GM12892 (cell line): ENCODE measurements at regions not wholly inside any gene's neighbourhood (a gene's known extent, or its start where the extent isn't known, plus 50 kb on each side); places are given as distances from the start of the nearest gene placed in this dataset.

Experiments
- POLR2A ChIP-seq: IDR thresholded peaks from 2 replicates; pipeline ENCODE4 v1.6.1; 2011; ENCODE audit warnings: low read depth, low read length, control low read depth
- POLR2AphosphoS5 ChIP-seq: IDR thresholded peaks from 2 replicates; pipeline ENCODE4 v1.6.1; 2011; ENCODE audit warnings: low read depth, low read length, control low read depth
- TAF1 ChIP-seq: IDR thresholded peaks from 2 replicates; pipeline ENCODE4 v1.6.1; 2011; ENCODE audit warnings: low read depth, mild to moderate bottlenecking, control low read depth, low read length, borderline replicate concordance

DNA sequence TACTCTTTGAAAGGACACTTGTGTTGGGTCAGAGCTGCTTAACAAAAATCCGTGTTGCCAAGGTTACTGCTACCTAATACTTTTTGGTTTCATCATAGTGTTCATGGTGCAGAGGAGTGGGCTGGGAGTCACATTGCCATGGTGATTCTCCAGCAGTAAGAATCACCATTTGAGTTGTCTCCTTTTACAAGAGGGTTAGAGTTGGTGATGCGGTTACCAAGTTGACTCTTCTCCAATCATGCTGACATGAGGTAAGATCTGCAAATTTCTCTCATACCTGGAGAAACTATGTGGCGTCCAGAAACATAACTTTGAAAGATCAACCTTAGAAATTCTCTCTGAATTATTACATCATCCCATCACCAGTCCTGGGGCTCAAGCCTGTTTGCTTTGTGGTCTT, 242.9 kb upstream of the CNKSR2 start:
- TF ChIP-seq POLR2A (no peak), POLR2AphosphoS5 (no peak), TAF1 (no peak)
